Cardiac fibroblast (primary cell): ENCODE measurements at regions not wholly inside any gene's neighbourhood (a gene's known extent, or its start where the extent isn't known, plus 50 kb on each side); places are given as distances from the start of the nearest gene placed in this dataset.

Source experiments
- DNase-seq, 2 donors: peaks; one replicate each; pipeline versions ENCODE4 v3.0.0 to v3.0.0-alpha.2; 2010; ENCODE audit warnings: low read depth in 2 of 2
- H3K4me3 ChIP-seq, 2 donors: replicated peaks in 1 of 2; 1 replicate in 1 of 2; 2 replicates in 1 of 2; pipeline ENCODE4 v1.5.1; 2011; ENCODE audit warnings: low read depth in 2 of 2, low read length in 2 of 2, mild to moderate bottlenecking in 2 of 2, moderate library complexity in 1 of 2
- CTCF ChIP-seq: IDR thresholded peaks from one replicate; pipeline ENCODE4 v1.5.1; 2011; ENCODE audit warnings: low read depth, mild to moderate bottlenecking, low read length, inconsistent platforms

- no peak for TF ChIP-seq CTCF
- no peak for DNase-seq
- H3K4me3 ChIP-seq = no peak overlapping the region
These were observed 981.2 kb downstream of the TTLL7 start for GRCh38 chr1:83017701-83018100.

GRCh38 chr1:83017276-83017675 is 981.7 kb downstream of the TTLL7 start:
- H3K4me3 ChIP-seq = no peak overlapping the region
- no peak for DNase-seq
- no peak for TF ChIP-seq CTCF

GRCh38 chr1:83016354-83016849 is 982.5 kb downstream of the TTLL7 start:
- no peak overlapping the region for H3K4me3 ChIP-seq
- no peak for DNase-seq
- TF ChIP-seq CTCF = no peak

GRCh38 chr1:83015163-83015562 is 983.8 kb downstream of the TTLL7 start:
- H3K4me3 ChIP-seq = no peak overlapping the region
- TF ChIP-seq CTCF = no peak
- no peak for DNase-seq

GRCh38 chr1:83012950-83013349 is 986.0 kb downstream of the TTLL7 start:
- H3K4me3 ChIP-seq = no peak overlapping the region
- TF ChIP-seq CTCF = no peak
- no peak for DNase-seq

- no peak for DNase-seq
- TF ChIP-seq CTCF = no peak
- H3K4me3 ChIP-seq = no peak overlapping the region
These were observed 987.7 kb downstream of the TTLL7 start for GRCh38 chr1:83011265-83011664.

GRCh38 chr1:83006271-83006670 is 992.7 kb downstream of the TTLL7 start:
- DNase-seq = no peak
- no peak overlapping the region for H3K4me3 ChIP-seq
- TF ChIP-seq CTCF = no peak
